HPDE6-E6E7 (cell line): ENCODE measurements at regions not wholly inside any gene's neighbourhood (a gene's known extent, or its start where the extent isn't known, plus 50 kb on each side); places are given as distances from the start of the nearest gene placed in this dataset.

Experiments used
- DNase-seq: peaks from one replicate; pipeline ENCODE4 v3.0.0; 2011; ENCODE audit warnings: missing footprints; ENCODE audit errors: extremely low spot score

- no peak for DNase-seq
These were observed 144.7 kb downstream of the ERMARD start for GRCh38 chr6:169895926-169896761.

DNA sequence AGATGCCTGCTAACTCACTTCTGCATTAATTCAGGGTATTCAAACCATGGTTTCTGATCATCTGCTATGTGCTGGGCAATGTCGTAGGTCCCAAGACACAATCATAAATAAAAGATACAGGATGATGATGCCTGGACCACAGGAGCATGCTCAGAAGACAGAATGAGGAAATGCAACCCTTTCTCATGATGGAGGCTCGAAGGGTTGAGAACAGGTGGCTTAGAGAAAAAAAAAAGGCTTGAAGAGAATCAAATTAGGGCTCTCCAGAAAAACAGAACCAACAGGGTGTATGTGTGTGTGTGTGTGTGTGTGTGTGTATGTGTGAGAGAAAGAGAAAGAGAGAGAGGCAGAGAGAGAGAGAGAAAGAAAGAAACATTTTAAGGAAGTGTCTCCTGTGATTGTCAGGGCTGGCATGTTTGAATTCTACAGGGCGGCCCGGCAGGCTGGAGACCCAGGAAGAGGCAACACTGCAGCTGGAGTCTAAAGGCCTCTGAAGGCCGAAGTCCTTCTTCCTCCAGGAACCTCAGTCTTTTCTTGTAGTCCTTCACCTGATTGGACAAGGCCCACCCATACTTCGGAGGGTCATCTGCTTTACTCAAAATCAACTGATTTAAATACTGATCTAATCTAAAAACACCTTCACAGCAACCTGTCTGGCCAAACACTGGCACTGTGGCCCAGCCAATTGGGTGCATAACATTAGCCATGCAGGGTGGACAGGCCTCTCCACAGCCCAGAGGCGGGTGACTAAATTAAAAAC lies 143.8 kb downstream of the ERMARD start:
- no peak for DNase-seq

DNA sequence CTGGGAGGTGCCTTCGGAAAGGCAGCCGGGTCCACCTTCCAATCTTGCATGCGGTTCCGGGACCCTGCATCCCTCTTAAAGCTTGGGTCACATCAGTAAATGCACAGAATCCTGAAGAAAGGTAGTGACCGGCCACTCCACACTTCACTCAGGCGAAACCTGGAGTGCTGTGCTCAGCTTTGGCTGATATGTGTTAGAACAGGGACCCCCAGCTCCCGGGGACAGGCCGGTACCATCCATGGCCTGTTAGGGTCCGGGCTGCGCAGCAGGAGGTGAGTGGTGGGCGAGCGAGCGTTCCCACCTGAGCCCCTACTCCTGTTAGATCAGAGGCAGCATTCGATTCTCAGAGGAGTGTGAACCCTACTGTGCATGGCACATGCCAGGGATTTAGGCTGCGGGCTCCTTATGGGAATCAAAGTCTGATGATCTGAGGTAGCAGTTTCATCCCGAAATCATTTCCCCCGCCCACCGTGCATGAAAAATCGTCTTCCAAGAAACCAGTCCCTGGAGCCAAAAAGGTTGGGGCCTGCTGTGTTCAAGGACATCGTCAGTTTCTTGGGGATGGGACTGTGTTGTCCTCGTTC lies 143.0 kb downstream of the ERMARD start:
- DNase-seq = no peak

GRCh38 chr6:169893624-169894023 lies 142.2 kb downstream of the ERMARD start:
- no peak for DNase-seq

DNA sequence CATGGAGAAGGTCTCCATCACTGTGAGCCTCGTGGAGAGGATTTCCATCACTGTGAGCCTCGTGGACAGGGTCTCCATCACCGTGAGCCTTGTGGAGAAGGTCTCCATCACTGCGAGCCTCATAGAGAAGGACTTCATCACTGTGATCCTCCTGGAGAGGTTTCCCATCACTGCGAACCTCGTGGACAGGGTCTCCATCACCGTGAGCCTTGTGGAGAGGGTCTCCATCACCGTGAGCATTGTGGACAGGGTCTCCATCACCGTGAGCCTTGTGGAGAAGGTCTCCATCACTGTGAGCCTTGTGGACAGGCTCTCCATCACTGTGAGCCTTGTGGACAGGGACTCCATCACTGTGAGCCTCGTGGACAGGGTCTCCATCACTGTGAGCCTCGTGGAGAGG lies 140.4 kb downstream of the ERMARD start:
- no peak for DNase-seq

DNA sequence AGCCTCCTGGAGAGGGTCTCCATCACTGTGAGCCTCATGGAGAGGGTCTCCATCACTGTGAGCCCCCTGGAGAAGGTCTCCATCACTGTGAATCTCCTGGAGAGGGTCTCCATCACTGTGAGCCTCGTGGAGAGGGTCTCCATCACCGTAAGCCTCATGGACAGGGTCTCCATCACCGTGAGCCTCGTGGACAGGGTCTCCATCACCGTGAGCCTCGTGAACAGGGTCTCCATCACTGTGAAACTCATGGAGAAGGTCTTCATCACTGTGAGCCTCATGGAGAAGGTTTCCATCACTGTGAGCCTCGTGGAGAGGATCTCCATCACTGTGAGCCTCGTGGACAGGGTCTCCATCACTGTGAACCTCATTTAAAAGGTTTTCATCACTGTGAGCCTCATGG lies 140.0 kb downstream of the ERMARD start:
- no peak for DNase-seq

DNA sequence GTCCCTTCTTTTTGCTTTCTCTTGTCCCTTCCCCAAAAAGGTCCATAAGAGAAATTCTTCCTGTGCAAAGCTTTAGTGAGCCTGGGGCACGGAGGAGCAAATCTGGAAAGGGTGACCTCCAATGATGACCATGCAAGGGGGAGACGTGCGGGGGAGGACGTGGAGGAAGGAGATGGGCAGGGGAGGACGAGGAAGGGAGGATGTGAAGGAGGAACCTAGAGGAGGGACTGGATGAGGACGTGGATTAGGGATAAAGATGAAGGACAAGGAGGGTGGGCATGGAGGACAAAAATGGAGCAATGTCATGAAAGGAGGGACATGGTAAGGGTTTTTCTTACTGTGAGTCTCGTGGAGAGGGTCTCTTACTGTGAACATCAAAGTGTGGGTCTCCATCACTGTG lies 139.5 kb downstream of the ERMARD start:
- DNase-seq = no peak

DNA sequence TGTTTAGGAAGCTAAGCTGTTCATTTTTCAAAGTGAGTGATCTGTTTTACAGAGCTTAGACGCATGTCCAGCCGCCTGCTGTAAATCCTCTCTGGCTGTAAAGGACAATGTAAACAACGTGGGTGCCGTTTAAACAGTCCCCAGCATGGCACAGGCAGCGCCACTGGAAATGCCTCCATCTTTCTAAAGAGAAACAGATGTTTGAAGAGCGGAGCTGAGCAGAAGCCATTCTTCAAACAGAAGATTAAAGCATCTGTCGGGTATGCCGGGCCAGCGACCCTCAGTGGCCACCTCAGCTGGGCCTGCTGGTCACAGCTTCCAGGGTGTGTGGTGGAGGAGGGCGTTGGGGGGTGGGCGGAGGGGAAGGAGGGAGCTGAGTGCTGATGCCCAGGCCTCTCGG lies 138.6 kb downstream of the ERMARD start:
- DNase-seq = no peak

DNA sequence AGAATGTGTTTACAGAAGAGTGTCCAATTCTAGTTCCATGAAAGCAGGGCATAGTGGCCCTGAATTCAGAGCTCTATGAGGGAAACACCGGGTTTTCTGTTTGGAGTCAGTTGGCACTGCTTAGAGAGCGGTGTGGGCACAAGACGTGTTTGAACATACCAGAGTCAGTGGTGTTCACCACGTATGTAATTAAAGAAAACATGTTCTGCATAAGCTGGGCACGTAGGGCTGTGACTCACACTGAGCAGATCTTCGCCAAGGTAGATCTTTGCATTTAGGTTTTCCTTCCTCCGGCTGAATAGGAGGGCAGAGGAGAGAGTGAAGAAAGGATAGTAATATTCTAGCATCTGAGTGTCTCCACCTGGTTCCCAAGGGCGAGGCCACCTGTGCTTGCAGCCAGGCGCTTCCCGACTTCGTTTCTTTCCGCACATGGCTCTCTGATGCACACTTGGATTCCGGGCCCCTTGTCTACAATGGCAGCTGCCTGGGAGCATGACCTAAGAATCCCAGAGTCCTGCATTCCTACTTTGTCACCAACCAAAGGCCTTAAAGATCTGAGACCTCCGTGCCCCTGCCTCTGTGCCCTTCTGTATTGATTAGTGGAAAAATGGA lies 136.2 kb downstream of the ERMARD start:
- DNase-seq = no peak

- no peak for DNase-seq
These were observed 135.3 kb downstream of the ERMARD start for GRCh38 chr6:169886631-169887227.

- no peak for DNase-seq
These were observed 134.4 kb downstream of the ERMARD start for GRCh38 chr6:169885831-169886230.

- DNase-seq = no peak
These were observed 133.7 kb downstream of the ERMARD start for GRCh38 chr6:169885131-169885530.

- no peak for DNase-seq
These were observed 132.7 kb downstream of the ERMARD start for GRCh38 chr6:169884158-169884557.

- DNase-seq = no peak
These were observed 131.9 kb downstream of the ERMARD start for GRCh38 chr6:169883316-169883715.

GRCh38 chr6:169881976-169882375 lies 130.6 kb downstream of the ERMARD start:
- no peak for DNase-seq

- no peak for DNase-seq
These were observed 130.0 kb downstream of the ERMARD start for GRCh38 chr6:169881398-169881797.

DNA sequence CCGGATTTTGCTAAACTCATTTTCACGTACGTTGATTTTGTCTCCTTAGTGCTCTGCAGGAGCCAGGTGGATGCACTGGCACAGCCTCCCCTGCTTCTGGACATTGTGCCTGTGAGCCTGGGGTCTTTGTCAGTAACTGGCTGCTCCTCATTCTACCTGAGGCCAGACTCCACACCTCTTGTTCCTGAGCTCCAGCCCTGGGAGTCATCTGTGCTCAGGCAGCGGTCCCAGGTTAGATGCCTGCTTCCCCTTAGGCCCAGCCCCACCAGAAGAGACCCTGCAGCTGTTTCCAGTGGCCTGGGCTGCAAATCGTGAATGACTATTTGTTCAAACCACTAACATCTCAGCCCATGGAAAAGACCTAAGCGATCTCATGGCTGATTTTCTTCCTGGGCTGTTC lies 129.1 kb downstream of the ERMARD start:
- no peak for DNase-seq

GRCh38 chr6:169869301-169869700 lies 117.9 kb downstream of the ERMARD start:
- no peak for DNase-seq

DNA sequence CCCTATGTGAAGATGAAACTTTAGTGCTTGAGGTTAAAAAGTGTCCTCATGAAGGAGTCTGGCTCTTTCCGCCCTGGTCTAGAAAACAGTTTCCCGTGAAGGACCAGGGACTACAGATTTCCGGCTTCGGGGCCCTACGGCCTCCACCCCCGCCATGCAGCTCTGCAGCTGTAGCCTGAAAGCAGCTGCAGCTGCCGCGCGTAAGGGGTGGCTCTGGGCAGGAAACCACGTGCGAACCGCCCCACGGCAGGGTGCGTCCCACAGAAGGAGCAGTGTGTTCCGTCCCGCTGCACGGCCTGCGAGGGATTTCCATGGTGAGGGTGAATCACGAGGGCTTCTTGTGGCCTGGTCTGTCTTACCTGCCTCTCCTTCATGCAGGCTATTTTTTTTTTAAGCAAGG lies 117.0 kb downstream of the ERMARD start:
- no peak for DNase-seq

DNA sequence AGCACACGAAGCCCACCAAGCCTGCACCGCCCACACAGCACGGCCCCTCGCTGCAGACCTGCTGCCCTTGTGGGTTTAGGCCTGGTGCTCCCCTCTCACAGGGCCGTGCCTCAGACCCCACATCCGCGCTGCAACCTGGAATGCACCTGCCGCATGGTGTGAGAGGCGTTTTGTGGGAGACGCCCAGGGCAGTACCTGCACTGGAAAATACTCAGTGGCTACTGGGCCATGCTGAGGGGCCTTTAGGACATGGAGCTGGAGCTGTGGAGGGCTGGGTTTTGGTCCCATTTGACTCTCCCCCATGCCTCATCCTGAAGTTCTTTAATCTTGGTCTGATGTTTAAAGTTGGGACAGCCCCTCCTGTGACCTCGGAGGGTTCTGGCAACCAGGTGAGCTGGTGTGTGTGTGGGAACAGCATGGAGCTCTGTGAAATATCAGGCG lies 116.3 kb downstream of the ERMARD start:
- no peak for DNase-seq

GRCh38 chr6:169866668-169867521 lies 115.5 kb downstream of the ERMARD start:
- no peak for DNase-seq
